GM21381 (cell line): ENCODE measurements at regions not wholly inside any gene's neighbourhood (a gene's known extent, or its start where the extent isn't known, plus 50 kb on each side); places are given as distances from the start of the nearest gene placed in this dataset.
"Not testable (repeated sequence)": the region's sequence is repeated elsewhere in the genome, so short reads cannot be mapped to it uniquely, and the experiment has no call there.

Experiments used
- ATAC-seq: cut with Tn5 transposase; IDR thresholded peaks from one replicate; pipeline ENCODE4 v1.9.1; 2021; ENCODE audit warnings: mild to moderate bottlenecking, moderate library complexity; ENCODE audit not compliant: unreplicated experiment

GRCh38 chr6:156250593-156250992 is 526.6 kb upstream of the ARID1B start:
- no peak for ATAC-seq

- no peak for ATAC-seq
Observed at GRCh38 chr6:156242206-156242605, 535.0 kb upstream of the ARID1B start.

- no peak for ATAC-seq
Observed at GRCh38 chr6:156231026-156231765, 546.0 kb upstream of the ARID1B start.

- no peak for ATAC-seq
Observed at GRCh38 chr6:156219973-156220372, 557.2 kb upstream of the ARID1B start.

- ATAC-seq: no peak
Observed at GRCh38 chr6:156205678-156206077, 571.5 kb upstream of the ARID1B start.

- ATAC-seq: no peak
Observed at GRCh38 chr6:156199182-156199581, 578.0 kb upstream of the ARID1B start.

- ATAC-seq: no peak
Observed at GRCh38 chr6:156197513-156197912, 579.7 kb upstream of the ARID1B start.

- no peak for ATAC-seq
Observed at GRCh38 chr6:156194981-156195380, 582.2 kb upstream of the ARID1B start.

- ATAC-seq: no peak
Observed at GRCh38 chr6:156193381-156193780, 583.8 kb upstream of the ARID1B start.

- ATAC-seq: peak; percentile 57
Observed at GRCh38 chr6:156191895-156192294, 585.3 kb upstream of the ARID1B start.

GRCh38 chr6:156191390-156191789 is 585.8 kb upstream of the ARID1B start:
- ATAC-seq: not testable (repeated sequence)

GRCh38 chr6:156190270-156190669 is 586.9 kb upstream of the ARID1B start:
- ATAC-seq: no peak

GRCh38 chr6:156189714-156190113 is 587.5 kb upstream of the ARID1B start:
- ATAC-seq: no peak

- no peak for ATAC-seq
Observed at GRCh38 chr6:156189195-156189594, 588.0 kb upstream of the ARID1B start.

GRCh38 chr6:156185113-156185512 is 592.1 kb upstream of the ARID1B start:
- no peak for ATAC-seq

GRCh38 chr6:156183678-156184077 is 593.5 kb upstream of the ARID1B start:
- ATAC-seq: no peak

GRCh38 chr6:156182356-156182755 is 594.8 kb upstream of the ARID1B start:
- no peak for ATAC-seq

- no peak for ATAC-seq
Observed at GRCh38 chr6:156181506-156181905, 595.7 kb upstream of the ARID1B start.

GRCh38 chr6:156175971-156176421 is 601.2 kb upstream of the ARID1B start:
- ATAC-seq: no peak

GRCh38 chr6:156175433-156175832 is 601.7 kb upstream of the ARID1B start:
- no peak for ATAC-seq

GRCh38 chr6:156174031-156174890 is 602.9 kb upstream of the ARID1B start:
- ATAC-seq: no peak

GRCh38 chr6:156169371-156169770 is 607.8 kb upstream of the ARID1B start:
- no peak for ATAC-seq
